ENCODE measurements at regions not wholly inside any gene's neighbourhood (a gene's known extent, or its start where the extent isn't known, plus 50 kb on each side); places are given as distances from the start of the nearest gene placed in this dataset.
A peak's percentile ranks its signal among the peaks of the same experiment; 100 is the strongest.

DNA sequence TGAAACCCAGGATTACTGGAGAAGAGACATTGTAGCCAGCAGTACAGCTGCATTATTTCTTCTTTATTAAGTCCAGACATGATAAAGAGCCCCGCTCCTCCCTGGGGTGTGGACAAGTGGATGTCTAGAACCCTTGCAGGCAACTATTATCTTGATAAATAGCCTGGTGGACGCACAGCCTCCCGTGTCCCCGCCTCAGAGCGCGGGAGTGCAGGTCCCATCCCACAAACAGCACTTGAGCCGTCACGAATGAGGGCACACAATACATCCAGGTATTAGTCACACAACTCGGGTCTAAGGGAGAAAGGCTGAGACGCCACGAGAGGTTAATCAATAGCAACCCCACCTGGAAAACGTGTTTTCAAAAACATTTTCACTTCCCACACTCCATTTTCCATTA, 213.2 kb upstream of the SOX1 start:
- no peak for TF ChIP-seq CTCF (IDR thresholded peaks at IDR 0.05)
- no peak for TF ChIP-seq POLR2A (IDR thresholded peaks at IDR 0.05)
- DNase-seq: no peak
- intact Hi-C loops (cut with DNase I): no loop called here
- Histone ChIP-seq H3K36me3 (no peaks in the 10 kb centered on the region), H3K4me3 (no peak overlapping the region), H3K27ac (no peak overlapping the region), H3K9me3 (peaks cover 0 to under 1% (median 0%) of the 10 kb centered on the region in 12 donors), H3K27me3 (peaks cover 0 to 32% (median 5%) of the 10 kb centered on the region in 9 donors), H3K4me1 (no peaks in the 10 kb centered on the region)
- WGBS, 4 donors: 53 to 62% (median 61%) methylated on average over 12 of the region's 12 CpGs
- ATAC-seq: no peak

DNA sequence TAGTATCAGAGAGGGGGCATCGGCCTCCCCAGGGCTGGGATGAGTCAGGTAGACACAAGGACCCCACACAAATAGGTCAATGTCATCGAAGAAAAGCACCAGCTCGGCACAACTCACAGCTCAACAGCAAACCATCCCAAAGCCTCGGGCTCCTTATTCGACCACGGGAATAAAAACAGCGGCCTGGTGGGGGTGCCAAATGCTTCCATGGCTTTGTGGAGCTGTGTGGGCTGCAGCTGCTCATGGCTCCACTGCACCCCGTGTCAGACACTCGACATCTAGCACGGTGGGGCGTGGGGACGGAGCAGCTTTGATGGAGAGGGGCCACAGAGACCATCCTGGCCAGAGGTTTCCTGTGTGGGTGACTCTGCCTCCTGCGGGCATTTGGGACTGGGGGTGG, 212.5 kb upstream of the SOX1 start:
- Histone ChIP-seq H3K9me3 (no peaks in the 10 kb centered on the region), H3K36me3 (no peaks in the 10 kb centered on the region), H3K4me1 (no peaks in the 10 kb centered on the region), H3K4me3 (no peak overlapping the region), H3K27me3 (peaks cover 0 to 27% (median 5%) of the 10 kb centered on the region in 9 donors), H3K27ac (no peak overlapping the region)
- ATAC-seq (peak in 1 of 4 donors; percentile 16), DNase-seq (no peak)
- TF ChIP-seq CTCF (IDR thresholded peaks at IDR 0.05): no peak
- TF ChIP-seq POLR2A (IDR thresholded peaks at IDR 0.05): no peak
- intact Hi-C loops (cut with DNase I): no loop called here
- 48 to 80% (median 58%) methylated on average over 8 to 13 of the region's 13 CpGs for WGBS, 4 donors

DNA sequence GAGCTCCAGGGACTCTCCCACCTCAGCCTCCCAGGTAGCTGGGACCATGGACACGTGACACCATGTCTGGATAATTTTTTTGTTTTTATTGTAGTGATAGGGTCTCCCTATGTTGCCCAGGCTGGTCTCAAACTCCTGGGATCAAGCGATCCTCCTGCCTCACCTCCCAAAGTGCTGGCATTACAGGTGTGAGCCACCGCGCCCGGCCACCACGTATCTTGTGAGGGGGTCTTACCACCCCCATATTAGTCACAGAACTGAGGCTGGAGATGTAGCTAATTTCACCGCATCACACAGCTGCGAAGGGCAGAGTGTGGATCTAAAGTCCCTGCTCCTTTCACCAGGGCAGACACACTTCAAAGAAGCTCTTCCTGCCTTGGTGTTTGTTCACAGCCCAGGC, 211.8 kb upstream of the SOX1 start:
- no peak overlapping the region for H3K27ac ChIP-seq
- no peak overlapping the region for H3K4me3 ChIP-seq
- ATAC-seq (no peak), DNase-seq (no peak)
- peaks cover 0 to 4% (median 0%) of the 10 kb centered on the region in 12 donors for H3K4me1 ChIP-seq
- H3K9me3 ChIP-seq: no peaks in the 10 kb centered on the region
- intact Hi-C loops (cut with DNase I): no loop called here
- H3K27me3 ChIP-seq: peaks cover 0 to 19% (median 5%) of the 10 kb centered on the region in 9 donors
- TF ChIP-seq CTCF (IDR thresholded peaks at IDR 0.05) (no peak), POLR2A (IDR thresholded peaks at IDR 0.05) (no peak)
- no peaks in the 10 kb centered on the region for H3K36me3 ChIP-seq
- 87 to 92% (median 89%) methylated on average over 8 of the region's 8 CpGs for WGBS, 4 donors

DNA sequence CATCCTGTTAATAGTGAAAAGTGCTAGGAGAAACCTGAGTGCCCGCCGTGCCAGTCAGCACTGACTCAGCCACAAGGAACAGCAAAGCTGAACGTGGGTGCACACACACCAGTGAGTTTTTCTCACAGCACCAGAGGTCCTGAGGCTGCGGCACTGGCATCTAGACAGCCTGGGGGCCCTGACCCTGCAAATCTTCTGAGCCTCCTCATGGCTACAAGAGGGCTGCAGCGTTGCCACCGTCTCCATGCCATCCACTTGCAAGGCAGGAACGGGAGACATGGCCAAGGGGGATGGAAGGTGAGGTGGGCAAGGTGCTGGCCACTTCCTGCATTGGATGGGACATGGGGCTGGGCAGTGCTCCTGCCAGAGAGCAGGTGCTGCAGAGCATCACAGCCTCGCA, 211.2 kb upstream of the SOX1 start:
- peaks cover 0 to 19% (median 0%) of the 10 kb centered on the region in 9 donors for H3K27me3 ChIP-seq
- H3K27ac ChIP-seq: no peak overlapping the region
- no peak for TF ChIP-seq POLR2A (IDR thresholded peaks at IDR 0.05)
- no peak for TF ChIP-seq CTCF (IDR thresholded peaks at IDR 0.05)
- 72 to 92% (median 88%) methylated on average over 5 to 8 of the region's 8 CpGs for WGBS, 4 donors
- peaks cover 0 to 4% (median 0%) of the 10 kb centered on the region in 12 donors for H3K4me1 ChIP-seq
- intact Hi-C loops (cut with DNase I): no loop called here
- H3K4me3 ChIP-seq: no peak overlapping the region
- ATAC-seq (no peak), DNase-seq (no peak)
- H3K36me3 ChIP-seq: no peaks in the 10 kb centered on the region
- H3K9me3 ChIP-seq: peaks cover 0 to 3% (median 0%) of the 10 kb centered on the region in 12 donors
